ENCODE measurements at regions not wholly inside any gene's neighbourhood (a gene's known extent, or its start where the extent isn't known, plus 50 kb on each side); places are given as distances from the start of the nearest gene placed in this dataset.

- no peak for FAIRE-seq
Observed at GRCh38 chr9:21565155-21565554, 83.0 kb upstream of the IFNE start.

GRCh38 chr9:21567926-21568325, 85.8 kb upstream of the IFNE start:
- FAIRE-seq: no peak

- FAIRE-seq: no peak
Observed at GRCh38 chr9:21568484-21568883, 86.4 kb upstream of the IFNE start.

- no peak for FAIRE-seq
Observed at GRCh38 chr9:21569721-21570120, 87.6 kb upstream of the IFNE start.

GRCh38 chr9:21570643-21571275, 88.6 kb upstream of the IFNE start:
- FAIRE-seq: no peak

GRCh38 chr9:21574261-21574660, 92.1 kb upstream of the IFNE start:
- FAIRE-seq: no peak

GRCh38 chr9:21576331-21577189, 94.4 kb upstream of the IFNE start:
- no peak for FAIRE-seq

- FAIRE-seq: no peak
Observed at GRCh38 chr9:21579247-21579671, 97.1 kb upstream of the IFNE start.

GRCh38 chr9:21579743-21580142, 97.6 kb upstream of the IFNE start:
- no peak for FAIRE-seq

GRCh38 chr9:21580636-21581378, 98.7 kb upstream of the IFNE start:
- FAIRE-seq: no peak

GRCh38 chr9:21583628-21584377, 101.7 kb upstream of the IFNE start:
- no peak for FAIRE-seq

GRCh38 chr9:21584890-21585289, 102.8 kb upstream of the IFNE start:
- FAIRE-seq: no peak

GRCh38 chr9:21585756-21586752, 103.9 kb upstream of the IFNE start:
- no peak for FAIRE-seq

GRCh38 chr9:21589344-21590056, 107.4 kb upstream of the IFNE start:
- no peak for FAIRE-seq

- FAIRE-seq: no peak
Observed at GRCh38 chr9:21590058-21590996, 108.2 kb upstream of the IFNE start.

GRCh38 chr9:21591221-21592062, 109.3 kb upstream of the IFNE start:
- no peak for FAIRE-seq

GRCh38 chr9:21592063-21592338, 109.9 kb upstream of the IFNE start:
- FAIRE-seq: no peak

GRCh38 chr9:21597284-21597683, 115.2 kb upstream of the IFNE start:
- no peak for FAIRE-seq

GRCh38 chr9:21598749-21599148, 116.6 kb upstream of the IFNE start:
- FAIRE-seq: no peak
